Epithelial cell of esophagus (primary cell): ENCODE measurements at regions not wholly inside any gene's neighbourhood (a gene's known extent, or its start where the extent isn't known, plus 50 kb on each side); places are given as distances from the start of the nearest gene placed in this dataset.
"Not testable (repeated sequence)": the region's sequence is repeated elsewhere in the genome, so short reads cannot be mapped to it uniquely, and the experiment has no call there.

Experiments used
- DNase-seq: peaks from one replicate; pipeline ENCODE4 v3.0.0; 2010; ENCODE audit warnings: low read depth
- H3K4me3 ChIP-seq: 2 replicates; pipeline ENCODE4 v1.5.1; 2011; ENCODE audit warnings: mild to moderate bottlenecking, low read length, control low read depth
- TF ChIP-seq, protein P1 (sequence below): IDR thresholded peaks from 2 replicates; pipeline ENCODE4 v1.5.1; 2011; ENCODE audit warnings: low read depth, mild to moderate bottlenecking, low read length, control low read depth, inconsistent platforms; ENCODE audit not compliant: insufficient read depth; ENCODE audit errors: missing control alignments

DNA sequence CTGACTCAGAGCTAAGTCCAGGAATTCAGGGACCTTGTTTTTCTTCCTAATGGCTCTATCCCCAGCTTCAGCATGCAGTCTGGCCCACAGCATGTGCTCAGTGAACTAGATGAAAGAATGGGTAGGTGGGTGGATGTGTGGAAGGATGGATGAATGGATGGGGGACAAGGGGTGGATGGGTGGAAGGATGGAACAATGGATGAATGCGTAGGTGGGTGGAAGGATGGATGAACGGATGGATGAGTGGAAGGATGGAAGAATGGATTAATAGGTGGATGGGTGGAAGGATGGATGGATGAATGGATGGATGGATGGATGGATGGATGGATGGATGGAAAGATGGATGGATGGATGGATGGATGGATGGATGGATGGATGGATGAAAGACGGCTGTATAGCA, 79.7 kb upstream of the SFSWAP start:
- DNase-seq, result no peak
- H3K4me3 ChIP-seq, result no peak overlapping the region
- TF ChIP-seq, protein P1, sequence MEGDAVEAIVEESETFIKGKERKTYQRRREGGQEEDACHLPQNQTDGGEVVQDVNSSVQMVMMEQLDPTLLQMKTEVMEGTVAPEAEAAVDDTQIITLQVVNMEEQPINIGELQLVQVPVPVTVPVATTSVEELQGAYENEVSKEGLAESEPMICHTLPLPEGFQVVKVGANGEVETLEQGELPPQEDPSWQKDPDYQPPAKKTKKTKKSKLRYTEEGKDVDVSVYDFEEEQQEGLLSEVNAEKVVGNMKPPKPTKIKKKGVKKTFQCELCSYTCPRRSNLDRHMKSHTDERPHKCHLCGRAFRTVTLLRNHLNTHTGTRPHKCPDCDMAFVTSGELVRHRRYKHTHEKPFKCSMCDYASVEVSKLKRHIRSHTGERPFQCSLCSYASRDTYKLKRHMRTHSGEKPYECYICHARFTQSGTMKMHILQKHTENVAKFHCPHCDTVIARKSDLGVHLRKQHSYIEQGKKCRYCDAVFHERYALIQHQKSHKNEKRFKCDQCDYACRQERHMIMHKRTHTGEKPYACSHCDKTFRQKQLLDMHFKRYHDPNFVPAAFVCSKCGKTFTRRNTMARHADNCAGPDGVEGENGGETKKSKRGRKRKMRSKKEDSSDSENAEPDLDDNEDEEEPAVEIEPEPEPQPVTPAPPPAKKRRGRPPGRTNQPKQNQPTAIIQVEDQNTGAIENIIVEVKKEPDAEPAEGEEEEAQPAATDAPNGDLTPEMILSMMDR, result no peak

DNA sequence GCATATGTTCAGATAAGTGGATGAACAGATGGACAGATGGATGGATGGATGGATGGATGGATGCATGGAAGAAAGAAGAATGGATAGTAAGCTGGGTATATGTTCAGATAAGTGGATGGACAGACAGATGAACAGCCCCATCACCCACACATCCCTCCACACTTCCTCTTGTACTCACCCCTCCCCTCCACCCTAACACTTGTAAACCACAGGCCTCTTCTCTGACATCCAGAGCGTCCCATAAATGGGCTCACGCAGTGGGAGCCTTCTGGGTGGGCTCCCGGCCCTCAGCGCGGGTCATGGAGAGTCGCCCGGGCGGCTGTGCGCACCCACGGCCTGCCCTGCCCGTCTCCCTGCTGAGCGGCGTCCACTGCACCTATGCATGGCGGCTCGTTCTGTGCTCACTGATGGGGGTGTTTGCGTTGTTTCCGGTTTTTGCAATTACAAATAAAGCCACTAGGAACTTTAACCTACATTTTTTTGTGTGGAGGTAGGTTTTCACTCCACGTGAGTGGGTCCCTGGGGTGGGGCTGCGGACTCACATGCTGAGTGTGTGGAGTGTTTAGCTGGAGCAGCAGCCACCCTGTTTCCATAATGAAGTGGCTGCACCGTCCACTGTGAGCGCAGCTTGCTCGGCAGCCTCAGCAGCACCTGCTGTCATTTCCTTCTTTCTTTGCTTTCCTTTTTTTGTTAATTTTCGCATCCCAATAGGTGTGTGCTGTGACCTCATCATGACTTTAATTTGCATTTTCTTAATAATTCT, 78.8 kb upstream of the SFSWAP start:
- H3K4me3 ChIP-seq, DNase-seq: not testable (repeated sequence)

DNA sequence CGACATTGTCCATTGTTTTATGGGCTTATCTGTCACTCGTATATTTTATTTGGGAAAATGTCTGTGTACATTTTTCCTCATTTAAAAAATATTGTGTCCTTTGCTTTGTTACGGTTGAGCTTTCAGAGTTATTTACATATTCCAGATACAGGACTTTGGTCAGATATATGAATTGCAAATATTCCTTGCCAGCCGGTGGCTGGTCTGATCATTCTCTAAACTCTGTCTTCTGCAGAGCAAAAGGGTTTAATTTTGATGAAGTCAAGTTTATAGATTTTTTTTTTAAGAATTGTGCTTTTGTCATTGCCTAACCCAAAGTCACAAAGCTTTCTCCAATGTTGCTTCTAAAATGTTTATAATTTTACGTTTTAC, 78.3 kb upstream of the SFSWAP start:
- not testable (repeated sequence) for DNase-seq, H3K4me3 ChIP-seq

DNA sequence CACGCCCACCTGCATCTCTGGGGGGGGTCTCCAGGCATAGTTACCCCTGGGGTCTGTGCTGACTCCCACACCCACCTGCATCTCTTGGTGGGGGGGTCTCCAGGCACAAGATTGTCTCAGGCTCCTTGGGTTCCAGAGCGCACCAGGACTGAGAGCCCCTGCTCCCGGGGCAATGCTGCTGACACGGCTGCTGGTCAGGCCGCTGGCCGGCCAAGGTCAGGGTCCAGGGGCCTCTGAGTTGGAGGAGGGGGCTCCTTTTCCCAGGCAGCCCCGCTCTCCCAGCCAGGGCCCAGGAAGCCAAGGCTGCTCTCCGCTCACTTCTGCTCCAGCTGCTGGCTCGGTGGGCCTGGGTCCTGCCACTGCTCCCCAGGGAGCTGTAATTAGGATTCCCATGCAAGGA, 77.3 kb upstream of the SFSWAP start:
- not testable (repeated sequence) for DNase-seq, H3K4me3 ChIP-seq

DNA sequence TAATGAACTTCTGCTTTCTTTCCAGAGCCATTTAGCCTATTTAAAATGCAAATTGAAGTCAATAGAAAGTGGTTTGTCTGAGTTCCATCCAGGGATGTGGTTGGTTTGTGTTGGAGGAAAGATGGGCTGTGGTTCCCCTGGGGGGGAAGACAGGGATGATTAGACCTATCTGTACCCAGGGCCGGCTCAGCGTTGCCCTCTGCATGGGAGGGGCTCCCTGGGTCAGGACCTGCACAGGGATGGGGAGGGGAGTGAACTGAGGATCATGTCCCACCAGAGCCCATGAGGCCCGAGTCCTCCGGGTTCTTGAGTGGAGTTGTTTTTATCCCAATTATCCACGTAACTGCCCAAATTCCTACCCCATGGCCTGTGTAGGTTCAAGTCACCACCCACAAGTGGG, 76.9 kb upstream of the SFSWAP start:
- TF ChIP-seq, protein P1, result no peak
- no peak overlapping the region for H3K4me3 ChIP-seq
- no peak for DNase-seq

DNA sequence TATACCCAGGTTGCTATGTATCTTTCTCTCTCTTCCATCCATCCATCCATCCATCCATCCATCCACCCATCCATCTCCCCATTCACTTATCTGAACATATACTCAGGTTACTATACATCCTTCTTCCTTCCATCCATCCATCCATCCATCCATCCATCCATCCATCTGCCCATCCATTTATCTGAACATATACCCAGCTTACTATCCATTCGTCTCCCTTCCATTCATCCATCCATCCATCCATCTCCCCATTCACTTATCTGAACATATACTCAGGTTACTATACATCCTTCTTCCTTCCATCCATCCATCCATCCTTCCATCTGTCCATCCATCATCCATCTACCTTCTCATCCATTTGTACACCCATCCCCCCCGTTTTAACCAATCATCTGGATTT, 75.9 kb upstream of the SFSWAP start:
- H3K4me3 ChIP-seq, DNase-seq: not testable (repeated sequence)

DNA sequence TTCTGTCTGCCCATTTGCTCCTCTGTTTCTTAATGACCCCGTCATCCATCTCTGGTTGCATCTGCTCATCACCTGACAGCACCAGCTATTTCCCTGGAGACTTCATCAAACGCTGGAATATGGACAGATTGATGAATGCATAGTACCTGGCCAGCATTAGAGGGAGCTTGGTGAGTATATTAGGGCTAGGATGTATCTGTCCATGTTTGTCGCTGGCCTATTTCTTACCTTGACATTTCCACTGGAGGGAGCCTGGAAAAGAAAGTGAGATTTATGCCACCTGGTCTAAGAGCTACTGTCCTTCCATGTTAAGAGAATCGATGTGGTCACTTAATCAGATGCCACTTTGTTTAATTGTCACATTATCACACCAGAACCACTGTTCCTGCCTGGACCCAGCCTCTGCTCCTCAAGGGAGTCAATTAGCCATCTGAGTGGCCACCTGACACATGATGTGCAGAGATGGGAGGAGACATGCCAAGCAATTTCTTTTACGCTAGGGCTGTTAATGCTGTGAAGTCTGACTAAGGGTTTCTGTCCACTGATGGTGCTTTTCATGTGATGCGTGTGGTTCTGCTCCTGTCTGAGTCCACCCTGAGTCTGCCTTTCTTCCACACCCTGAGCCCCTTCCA, 75.3 kb upstream of the SFSWAP start:
- H3K4me3 ChIP-seq, result no peak overlapping the region
- DNase-seq, result no peak
- TF ChIP-seq, protein P1, result no peak

DNA sequence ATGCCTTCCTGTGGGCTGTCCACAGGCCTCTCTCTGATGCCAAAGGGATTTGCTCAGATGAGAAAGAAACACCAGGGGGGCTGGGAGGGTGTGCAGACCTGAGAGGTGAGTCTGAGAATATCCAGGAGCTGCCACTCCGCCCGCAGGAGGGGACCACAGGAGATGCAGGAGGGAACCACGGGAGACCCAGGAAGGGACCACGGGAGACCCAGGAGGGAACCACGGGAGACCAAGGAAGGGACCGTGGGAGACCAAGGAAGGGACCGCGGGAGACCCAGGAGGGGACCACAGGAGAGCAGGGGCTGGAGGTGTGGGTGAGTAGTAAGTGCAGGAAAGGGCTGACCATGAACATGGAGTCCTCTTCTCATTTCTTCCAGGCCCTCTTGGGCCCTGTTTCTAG, 74.6 kb upstream of the SFSWAP start:
- no peak for DNase-seq
- no peak overlapping the region for H3K4me3 ChIP-seq
- TF ChIP-seq, protein P1, result no peak

DNA sequence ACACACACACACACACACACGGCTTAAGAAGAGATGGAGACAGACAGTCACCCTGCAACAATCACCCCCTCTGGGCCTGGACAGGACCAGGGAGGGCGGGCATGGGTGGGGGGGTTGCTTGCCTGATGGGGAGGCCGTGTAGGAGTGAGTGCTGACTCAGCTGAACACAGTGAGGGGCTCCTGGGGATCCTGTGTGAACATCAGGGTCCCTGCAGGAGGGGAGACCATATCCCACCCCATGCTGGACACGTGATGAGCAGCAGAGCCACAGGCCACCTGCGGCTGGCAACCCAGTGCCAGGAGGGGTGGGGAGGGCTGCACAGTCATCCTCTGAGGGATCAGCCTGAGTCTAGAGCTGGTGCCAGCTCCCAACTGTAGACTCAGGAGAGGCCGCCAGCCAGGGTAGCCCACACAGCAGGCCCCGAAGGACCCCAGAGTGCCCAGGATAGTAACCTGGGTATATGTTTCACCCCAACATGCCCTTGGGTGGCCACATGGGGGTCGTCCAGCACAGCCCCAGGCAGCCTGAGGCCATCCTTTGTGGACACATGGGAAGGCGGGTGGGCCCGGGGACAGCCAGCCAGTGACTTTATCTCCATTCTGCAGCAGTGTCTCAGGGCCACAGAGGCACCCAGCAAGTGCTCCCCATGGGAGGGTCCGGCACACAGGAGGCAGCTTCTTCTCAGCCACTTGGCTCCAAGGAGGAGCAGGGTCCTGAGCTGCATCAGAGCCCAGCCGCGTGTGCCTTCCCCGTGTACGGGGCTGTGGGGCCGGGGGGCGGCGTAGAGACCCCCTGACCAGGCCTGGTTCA, 73.7 kb upstream of the SFSWAP start:
- TF ChIP-seq, protein P1, result no peak
- H3K4me3 ChIP-seq, result no peak overlapping the region
- DNase-seq, result no peak
